HG03135 (cell line): ENCODE measurements at regions not wholly inside any gene's neighbourhood (a gene's known extent, or its start where the extent isn't known, plus 50 kb on each side); places are given as distances from the start of the nearest gene placed in this dataset.

Experiments
- ATAC-seq: cut with Tn5 transposase; IDR thresholded peaks from one replicate; pipeline ENCODE4 v1.9.1; 2021; ENCODE audit warnings: mild to moderate bottlenecking, moderate library complexity; ENCODE audit not compliant: unreplicated experiment

GRCh38 chr2:6054161-6054671 lies 362.0 kb downstream of the SOX11 start:
- no peak for ATAC-seq

DNA sequence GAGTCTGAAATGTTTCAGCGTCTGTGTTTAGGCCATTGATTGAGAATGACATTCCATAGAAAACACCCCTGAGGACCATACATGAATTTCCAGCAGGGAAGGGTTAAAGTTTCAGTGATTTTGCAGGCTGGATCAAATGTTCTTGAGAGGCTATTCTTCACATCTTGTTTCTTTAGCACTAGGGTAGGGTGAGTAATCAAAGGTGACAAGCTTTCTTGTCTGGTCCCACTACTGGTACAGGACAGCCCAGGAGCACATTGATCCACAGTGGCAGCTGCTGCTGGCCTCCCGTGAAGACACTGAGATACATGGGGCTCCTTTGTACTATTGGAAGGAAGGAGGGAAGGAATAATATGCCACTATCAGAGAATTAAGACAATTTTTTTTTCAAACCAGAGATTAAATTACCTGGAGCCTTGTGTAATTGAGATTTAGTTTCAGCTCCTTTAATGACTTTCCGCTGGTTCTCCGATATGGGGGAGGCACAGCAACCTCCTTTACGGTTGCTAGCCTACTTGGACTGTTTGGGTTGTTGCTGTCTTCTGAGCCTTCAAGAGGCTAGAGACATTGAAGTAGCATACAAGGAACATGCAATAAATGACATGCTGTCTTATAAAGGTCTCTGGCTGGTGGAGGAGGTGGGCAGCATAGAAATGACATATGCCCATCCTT lies 368.9 kb downstream of the SOX11 start:
- no peak for ATAC-seq

- no peak for ATAC-seq
Observed at GRCh38 chr2:6064757-6065156, 372.6 kb downstream of the SOX11 start.

GRCh38 chr2:6065703-6066102 lies 373.5 kb downstream of the SOX11 start:
- ATAC-seq: no peak

- no peak for ATAC-seq
Observed at GRCh38 chr2:6067089-6067488, 374.9 kb downstream of the SOX11 start.

- no peak for ATAC-seq
Observed at GRCh38 chr2:6067806-6068205, 375.6 kb downstream of the SOX11 start.

DNA sequence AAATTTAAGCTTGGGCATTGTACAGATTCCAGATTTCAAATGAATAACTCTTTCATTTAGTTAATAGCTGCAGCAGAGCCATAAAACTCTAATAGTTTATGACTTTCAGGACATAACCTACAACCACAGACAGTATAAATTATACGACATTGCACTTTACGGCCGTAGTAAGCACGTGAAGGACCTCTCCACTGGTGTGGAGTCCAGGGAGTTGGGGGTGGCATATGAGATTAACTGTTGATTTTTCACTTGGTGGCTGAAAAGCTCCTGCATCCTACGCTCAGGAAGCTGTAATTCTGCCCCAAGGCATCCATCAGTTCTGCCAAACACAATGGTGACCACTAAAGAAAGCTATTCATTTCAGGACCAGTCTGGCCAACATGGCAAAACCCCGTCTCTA lies 376.2 kb downstream of the SOX11 start:
- no peak for ATAC-seq

- ATAC-seq: no peak
Observed at GRCh38 chr2:6069381-6069780, 377.2 kb downstream of the SOX11 start.

DNA sequence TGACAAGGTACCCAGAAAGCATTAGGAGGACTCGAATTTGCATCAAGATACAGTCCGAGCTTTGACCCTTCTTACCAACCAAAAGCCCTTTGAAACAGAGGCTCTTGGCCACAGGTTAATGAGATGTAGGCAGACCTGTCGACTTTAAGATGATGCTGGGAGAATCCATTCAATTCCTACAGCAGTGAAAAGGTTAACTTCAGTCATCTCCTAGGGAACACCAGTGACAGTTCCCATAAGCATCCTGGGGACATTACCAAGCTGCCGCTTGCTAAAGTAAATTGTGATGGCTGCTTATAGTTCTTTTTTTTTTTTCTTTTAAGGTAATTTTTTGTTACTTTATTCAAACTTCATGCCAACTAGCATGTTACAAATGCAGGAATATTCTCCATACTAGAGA lies 379.3 kb downstream of the SOX11 start:
- ATAC-seq: no peak

DNA sequence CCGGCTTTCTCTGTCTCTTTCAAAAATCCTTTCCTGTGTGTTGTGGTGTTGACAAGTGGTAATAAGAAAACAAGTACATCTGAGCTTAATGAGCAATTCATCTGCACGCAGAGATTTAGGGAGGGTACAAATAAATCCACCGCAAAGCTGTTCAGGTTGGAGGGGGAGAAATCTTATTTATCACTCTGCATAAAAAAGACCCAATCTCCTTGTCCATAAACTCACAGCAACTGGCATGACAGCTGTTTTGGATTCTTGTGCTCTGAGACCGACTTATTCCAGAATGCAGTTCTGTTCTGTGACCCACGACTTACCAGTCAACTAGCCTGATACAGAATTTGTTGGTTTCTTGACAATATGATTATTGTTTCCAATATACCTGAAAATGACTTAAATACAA lies 380.1 kb downstream of the SOX11 start:
- no peak for ATAC-seq

DNA sequence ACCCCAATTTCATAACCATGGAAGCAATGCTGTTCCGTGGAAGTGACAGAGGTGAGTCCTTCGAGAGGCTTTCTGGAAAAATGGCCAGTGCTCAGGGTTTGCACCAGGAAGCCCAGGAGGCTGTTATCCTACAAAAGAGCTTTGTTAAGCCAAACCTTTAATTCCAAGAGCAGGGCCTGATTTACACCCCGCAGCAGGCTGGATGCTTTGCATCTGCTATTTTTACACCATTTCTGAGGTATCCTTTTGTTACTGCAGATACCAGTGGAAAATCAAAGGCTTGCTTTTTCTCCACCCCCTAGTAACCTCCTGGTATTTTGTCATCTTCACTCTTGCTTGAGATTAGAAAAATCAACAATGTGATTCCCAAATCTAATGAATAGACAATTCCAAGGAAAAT lies 380.6 kb downstream of the SOX11 start:
- ATAC-seq: no peak

GRCh38 chr2:6073191-6074088 lies 381.3 kb downstream of the SOX11 start:
- ATAC-seq: no peak

DNA sequence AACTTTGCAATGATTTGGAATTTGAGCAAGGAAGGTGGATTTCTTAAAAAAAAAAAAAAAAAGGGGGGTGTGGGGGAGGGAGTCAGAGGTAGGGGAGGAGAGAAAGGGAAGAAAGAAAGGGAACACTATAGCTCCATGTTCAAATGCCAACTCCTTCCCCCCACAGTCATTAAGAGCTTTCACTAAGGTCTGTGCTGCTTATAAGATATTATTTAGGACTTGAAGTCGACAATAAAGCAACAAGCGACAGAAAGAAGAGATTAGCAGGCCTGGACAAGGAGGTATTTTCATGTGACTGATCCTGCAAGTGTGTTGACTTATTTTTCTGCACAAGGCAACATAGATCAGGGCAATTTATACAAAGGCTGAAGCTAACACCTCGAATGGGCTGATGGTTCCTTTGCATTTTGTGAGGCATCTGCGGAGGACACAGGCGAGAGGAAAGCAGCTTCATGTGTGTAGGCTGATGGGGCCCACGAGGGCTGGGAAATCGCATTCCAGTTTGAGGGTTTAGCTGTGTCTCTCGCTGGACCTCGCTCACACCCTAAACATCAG lies 382.0 kb downstream of the SOX11 start:
- no peak for ATAC-seq

GRCh38 chr2:6077585-6077984 lies 385.4 kb downstream of the SOX11 start:
- no peak for ATAC-seq

GRCh38 chr2:6078414-6078813 lies 386.2 kb downstream of the SOX11 start:
- no peak for ATAC-seq

DNA sequence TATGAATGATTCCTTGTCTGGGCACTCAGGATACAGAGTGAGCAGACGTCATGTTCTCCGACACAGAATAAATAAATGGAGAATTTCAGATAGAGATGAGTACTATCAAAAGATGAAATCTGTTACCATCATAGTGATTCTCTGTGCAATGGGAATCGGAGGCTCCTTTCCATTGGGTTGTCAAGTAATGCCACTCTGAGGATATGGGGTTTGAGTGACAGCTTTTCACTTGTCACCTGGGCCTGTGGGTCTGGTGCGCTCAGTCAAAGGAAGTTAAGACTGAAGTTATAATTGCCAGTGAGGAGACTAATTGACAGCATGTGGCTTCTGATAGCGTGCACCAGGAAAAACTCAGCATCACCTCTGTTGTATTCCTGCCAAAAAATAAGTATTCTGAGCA lies 387.2 kb downstream of the SOX11 start:
- ATAC-seq: no peak

DNA sequence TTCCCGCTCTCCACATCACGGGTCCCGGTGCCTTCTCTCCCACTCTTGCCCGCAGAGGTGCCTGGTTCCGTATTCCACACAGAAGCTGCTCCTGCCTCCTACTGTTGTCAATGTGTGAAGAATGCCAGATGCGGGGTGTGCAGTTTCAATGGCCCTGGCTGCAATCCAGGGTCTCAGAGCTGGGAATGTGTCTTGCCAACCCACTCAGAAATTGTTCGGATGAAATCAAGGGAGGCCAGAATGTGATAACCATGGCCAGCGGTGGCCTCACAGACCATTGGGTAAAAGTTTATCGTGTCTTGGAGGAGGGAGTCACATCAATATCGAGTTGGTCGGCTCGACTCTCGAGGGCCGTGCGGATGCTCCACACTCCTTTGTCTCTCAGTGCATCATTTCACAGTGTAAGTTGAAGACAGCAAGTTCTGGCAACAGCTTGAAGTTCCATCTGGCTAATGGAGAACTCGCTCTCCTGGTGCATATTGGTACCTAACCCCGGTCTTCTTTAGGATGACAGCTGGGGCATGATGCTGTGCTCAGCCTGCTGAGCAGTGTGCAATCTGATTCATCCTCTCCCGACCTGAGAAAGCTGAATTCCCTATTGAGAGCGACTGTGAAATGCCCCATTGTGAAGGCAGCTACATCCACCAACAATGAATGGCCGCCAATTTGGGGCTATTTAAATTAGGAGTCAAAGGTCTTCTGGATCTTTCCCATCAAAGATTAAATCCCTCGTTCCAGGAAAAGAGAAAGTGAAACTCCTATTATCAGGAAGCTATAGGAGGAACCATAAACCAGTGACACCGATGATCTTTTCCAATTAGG lies 389.0 kb downstream of the SOX11 start:
- no peak for ATAC-seq

GRCh38 chr2:6081955-6082624 lies 389.9 kb downstream of the SOX11 start:
- ATAC-seq: no peak

DNA sequence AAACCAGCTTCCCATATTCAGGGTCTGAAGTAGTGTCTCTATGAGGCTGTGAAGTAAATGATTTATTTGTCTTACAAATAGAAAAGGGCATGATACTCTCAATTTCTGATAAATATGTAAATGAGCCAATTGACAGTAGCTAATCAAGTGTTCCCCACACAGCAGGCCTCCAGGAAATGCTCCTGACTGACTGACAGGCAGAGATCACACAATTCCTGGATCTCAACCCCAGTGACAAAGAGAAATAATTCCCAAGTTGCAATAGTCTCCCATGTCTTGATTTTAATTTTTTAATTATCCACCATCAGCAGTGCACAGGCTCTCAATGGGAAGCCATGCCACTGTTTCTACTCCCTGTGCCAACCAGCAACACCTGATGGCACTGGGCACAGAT lies 390.4 kb downstream of the SOX11 start:
- ATAC-seq: no peak

- ATAC-seq: no peak
Observed at GRCh38 chr2:6083136-6083535, 391.0 kb downstream of the SOX11 start.
